ENCODE measurements at regions not wholly inside any gene's neighbourhood (a gene's known extent, or its start where the extent isn't known, plus 50 kb on each side); places are given as distances from the start of the nearest gene placed in this dataset.
A peak's percentile ranks its signal among the peaks of the same experiment; 100 is the strongest.

DNA sequence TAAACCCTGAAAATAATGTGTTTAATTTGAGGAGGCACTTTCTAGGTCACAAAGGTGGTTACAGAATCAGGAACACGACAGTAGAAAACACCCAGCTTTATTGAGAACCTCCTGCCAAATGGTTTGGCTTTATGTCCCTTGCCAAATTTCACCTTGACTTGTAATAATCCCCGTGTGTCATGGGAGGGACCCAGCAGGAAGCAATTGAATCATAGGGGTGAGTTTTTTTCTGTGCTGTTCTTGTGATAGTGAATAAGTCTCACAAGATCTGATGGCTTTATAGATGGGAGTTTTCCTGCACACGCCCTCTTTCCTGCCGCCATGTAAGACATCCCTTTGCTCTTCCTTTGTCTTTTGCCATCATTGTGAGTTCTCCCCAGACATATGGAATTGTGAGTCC lies 193.8 kb upstream of the KLF6 start:
- H3K27ac ChIP-seq (ENCODE audit: control insufficient read depth, insufficient read depth, low read length) = peak overlapping the region; percentile 24
- no peak overlapping the region for H2AFZ ChIP-seq (ENCODE audit: control insufficient read depth, low read length)
- H3K9me3 ChIP-seq (ENCODE audit: control insufficient read depth, low read depth, low read length) = no peaks in the 10 kb centered on the region
- H3K4me3 ChIP-seq (ENCODE audit: control insufficient read depth in 2 of 3, extremely low read depth in 1 of 3, insufficient read depth in 2 of 3, low read depth in 1 of 3, low read length in 3 of 3) = no peak overlapping the region
- no peak for TF ChIP-seq EZH2 (IDR thresholded peaks at IDR 0.05; ENCODE audit: low read length)
- TF ChIP-seq, protein P1, sequence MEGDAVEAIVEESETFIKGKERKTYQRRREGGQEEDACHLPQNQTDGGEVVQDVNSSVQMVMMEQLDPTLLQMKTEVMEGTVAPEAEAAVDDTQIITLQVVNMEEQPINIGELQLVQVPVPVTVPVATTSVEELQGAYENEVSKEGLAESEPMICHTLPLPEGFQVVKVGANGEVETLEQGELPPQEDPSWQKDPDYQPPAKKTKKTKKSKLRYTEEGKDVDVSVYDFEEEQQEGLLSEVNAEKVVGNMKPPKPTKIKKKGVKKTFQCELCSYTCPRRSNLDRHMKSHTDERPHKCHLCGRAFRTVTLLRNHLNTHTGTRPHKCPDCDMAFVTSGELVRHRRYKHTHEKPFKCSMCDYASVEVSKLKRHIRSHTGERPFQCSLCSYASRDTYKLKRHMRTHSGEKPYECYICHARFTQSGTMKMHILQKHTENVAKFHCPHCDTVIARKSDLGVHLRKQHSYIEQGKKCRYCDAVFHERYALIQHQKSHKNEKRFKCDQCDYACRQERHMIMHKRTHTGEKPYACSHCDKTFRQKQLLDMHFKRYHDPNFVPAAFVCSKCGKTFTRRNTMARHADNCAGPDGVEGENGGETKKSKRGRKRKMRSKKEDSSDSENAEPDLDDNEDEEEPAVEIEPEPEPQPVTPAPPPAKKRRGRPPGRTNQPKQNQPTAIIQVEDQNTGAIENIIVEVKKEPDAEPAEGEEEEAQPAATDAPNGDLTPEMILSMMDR (optimal IDR thresholded peaks at IDR 0.05 in 1 of 3, IDR thresholded peaks at IDR 0.05 in 1 of 3, conservative IDR thresholded peaks at IDR 0.05 in 1 of 3; ENCODE audit: extremely low read depth in 1 of 3, insufficient read depth in 2 of 3, low read length in 3 of 3) = no peak
- H3K4me2 ChIP-seq (ENCODE audit: control insufficient read depth, extremely low read depth, insufficient read depth, low read depth, low read length) = no peak overlapping the region
- no peaks in the 10 kb centered on the region for H3K27me3 ChIP-seq (ENCODE audit: control insufficient read depth, extremely low read depth, insufficient read depth, low read length)
- dilution Hi-C loops (cut with MboI; ENCODE audit: extremely low pct_ligation_motif_present, low sequenced_read_pairs) = no loop called here
- DNase-seq (ENCODE audit: low read depth, low spot score) (no peak), FAIRE-seq (peak; percentile 20)
- no peaks in the 10 kb centered on the region for H3K9me1 ChIP-seq (ENCODE audit: control insufficient read depth, extremely low read depth, insufficient read depth, low read length)
- peaks cover 14% of the 10 kb centered on the region for H3K4me1 ChIP-seq (ENCODE audit: control insufficient read depth, extremely low read depth, insufficient read depth, low read length)
- H3K36me3 ChIP-seq (ENCODE audit: control insufficient read depth in 2 of 2, extremely low read depth in 1 of 2, insufficient read depth in 2 of 2, low read length in 2 of 2) = no peaks in the 10 kb centered on the region
- H4K20me1 ChIP-seq (ENCODE audit: control insufficient read depth, extremely low read depth, insufficient read depth, low read length) = no peaks in the 10 kb centered on the region
- no peaks in the 10 kb centered on the region for H3K79me2 ChIP-seq (ENCODE audit: control insufficient read depth, insufficient read depth, low read length)
- H3K9ac ChIP-seq (ENCODE audit: control insufficient read depth, extremely low read depth, insufficient read depth, low read length) = no peak overlapping the region

DNA sequence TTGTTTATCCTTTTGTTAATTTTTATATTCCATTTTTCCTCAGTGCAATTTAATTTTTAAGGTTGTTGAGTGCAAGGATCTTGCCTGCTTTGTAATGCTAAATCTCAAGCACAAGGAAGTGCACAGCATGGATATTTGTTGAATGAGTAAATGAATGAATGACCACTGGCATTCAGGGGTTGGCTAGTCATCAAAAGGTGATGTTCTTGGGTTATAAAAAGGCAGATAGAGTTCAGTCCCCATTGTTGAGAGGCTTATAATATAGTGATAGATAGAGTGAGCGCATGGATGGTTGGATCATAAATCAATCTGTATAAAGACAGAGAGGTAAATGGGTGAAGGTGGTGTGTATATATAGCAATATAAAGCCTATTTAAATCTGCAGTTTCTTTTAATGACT lies 193.2 kb upstream of the KLF6 start:
- Histone ChIP-seq H3K36me3 (ENCODE audit: control insufficient read depth in 2 of 2, extremely low read depth in 1 of 2, insufficient read depth in 2 of 2, low read length in 2 of 2) (no peaks in the 10 kb centered on the region), H3K4me2 (ENCODE audit: control insufficient read depth, extremely low read depth, insufficient read depth, low read depth, low read length) (no peak overlapping the region), H3K4me1 (ENCODE audit: control insufficient read depth, extremely low read depth, insufficient read depth, low read length) (peaks cover 14% of the 10 kb centered on the region), H3K27ac (ENCODE audit: control insufficient read depth, insufficient read depth, low read length) (no peak overlapping the region), H3K27me3 (ENCODE audit: control insufficient read depth, extremely low read depth, insufficient read depth, low read length) (no peaks in the 10 kb centered on the region), H3K9me1 (ENCODE audit: control insufficient read depth, extremely low read depth, insufficient read depth, low read length) (no peaks in the 10 kb centered on the region), H3K79me2 (ENCODE audit: control insufficient read depth, insufficient read depth, low read length) (no peaks in the 10 kb centered on the region), H3K9ac (ENCODE audit: control insufficient read depth, extremely low read depth, insufficient read depth, low read length) (no peak overlapping the region), H2AFZ (ENCODE audit: control insufficient read depth, low read length) (no peak overlapping the region), H3K9me3 (ENCODE audit: control insufficient read depth, low read depth, low read length) (no peaks in the 10 kb centered on the region), H4K20me1 (ENCODE audit: control insufficient read depth, extremely low read depth, insufficient read depth, low read length) (no peaks in the 10 kb centered on the region), H3K4me3 (ENCODE audit: control insufficient read depth in 2 of 3, extremely low read depth in 1 of 3, insufficient read depth in 2 of 3, low read depth in 1 of 3, low read length in 3 of 3) (no peak overlapping the region)
- FAIRE-seq (no peak), DNase-seq (ENCODE audit: low read depth, low spot score) (no peak)
- dilution Hi-C loops (cut with MboI; ENCODE audit: extremely low pct_ligation_motif_present, low sequenced_read_pairs) = no loop called here
- TF ChIP-seq, protein P1 (optimal IDR thresholded peaks at IDR 0.05 in 1 of 3, IDR thresholded peaks at IDR 0.05 in 1 of 3, conservative IDR thresholded peaks at IDR 0.05 in 1 of 3; ENCODE audit: extremely low read depth in 1 of 3, insufficient read depth in 2 of 3, low read length in 3 of 3) = no peak
- no peak for TF ChIP-seq EZH2 (IDR thresholded peaks at IDR 0.05; ENCODE audit: low read length)

Measured in keratinocyte (primary cell).